HepG2 (cell line): ENCODE measurements at regions not wholly inside any gene's neighbourhood (a gene's known extent, or its start where the extent isn't known, plus 50 kb on each side); places are given as distances from the start of the nearest gene placed in this dataset.

Experiments
- ATAC-seq: fragments of 200-7000 bp; cut with Tn5 transposase; 3 replicates; pipeline ENCODE4 v1.9.1; 2020; ENCODE audit warnings: mild to moderate bottlenecking, moderate library complexity
- BruUV-seq: library from RNA; stranded (reverse); fragments of 400-500 nt; replicated peaks from 2 replicates; lab custom pipeline; 2021; lab: Mats Ljungman, UMichigan
- CTCF ChIA-PET: fragments of 300-600 bp; formaldehyde crosslinking; extraction: SDS; loops from one replicate; lab custom pipeline; 2021; ENCODE audit warnings: low total read pairs, inconsistent platforms, low intra/inter-chr PET ratio; lab: Yijun Ruan, JAX
- POLR2A ChIA-PET: fragments of 350-600 bp; sonication (Branson Sonifier 250); formaldehyde crosslinking; loops from one replicate; lab custom pipeline; 2020; ENCODE audit warnings: antibody characterized with exemption, inconsistent platforms; lab: Yijun Ruan, JAX
- DNase-seq: peaks from one replicate; pipeline ENCODE4 v3.0.0-alpha.2; 2015; ENCODE audit warnings: low spot score
- FAIRE-seq: peaks from 3 replicates; lab custom pipeline; 2011; peaks lifted over from hg19 to GRCh38; lab: Jason Lieb, UNC
- H2AFZ ChIP-seq: one replicate; pipeline ENCODE4 v1.6.1; 2011; ENCODE audit warnings: low read length, inconsistent platforms
- H3K27ac ChIP-seq: fragments of 300-600 bp; 3 replicates; pipeline ENCODE4 v1.8.0; 2011; ENCODE audit warnings: mixed run types, mild to moderate bottlenecking, mixed read lengths, low read length, inconsistent platforms; ENCODE audit not compliant: insufficient read depth; ENCODE audit errors: extremely low read length
- H3K27me3 ChIP-seq, 2 experiments: fragments of 200-600 bp in 1 of 2; 2 replicates in 1 of 2; 3 replicates in 1 of 2; pipeline versions ENCODE4 v1.6.0 to v1.8.0; 2011; ENCODE audit warnings: low read length in 2 of 2, mild to moderate bottlenecking in 2 of 2, moderate library complexity in 2 of 2, inconsistent platforms in 1 of 2; ENCODE audit not compliant: insufficient read depth in 2 of 2, control insufficient read depth in 1 of 2
- H3K36me3 ChIP-seq, 2 experiments: fragments of 200-600 bp in 1 of 2; replicated peaks in 1 of 2; 2 replicates in 1 of 2; 3 replicates in 1 of 2; pipeline versions ENCODE4 v1.5.1 to v1.8.0; 2011; ENCODE audit warnings: low read length in 2 of 2, inconsistent platforms in 1 of 2; ENCODE audit not compliant: insufficient read depth in 2 of 2, control insufficient read depth in 1 of 2
- H3K4me1 ChIP-seq: 2 replicates; pipeline ENCODE4 v1.5.1; 2012; ENCODE audit warnings: low read length, inconsistent platforms; ENCODE audit not compliant: insufficient read depth
- H3K4me2 ChIP-seq: 2 replicates; pipeline ENCODE4 v1.6.0; 2011; ENCODE audit warnings: low read depth, low read length, inconsistent platforms
- H3K4me3 ChIP-seq, 3 experiments: fragments of 200-600 bp in 1 of 3; sonication (generic), shearing (Covaris generic) in 1 of 3; replicated peaks in 1 of 3; 2 replicates each; pipeline ENCODE4 v1.5.1; 2011 to 2016; ENCODE audit warnings: low read length in 3 of 3, inconsistent platforms in 2 of 3, low read depth in 2 of 3, mild to moderate bottlenecking in 2 of 3, control low read depth in 1 of 3, mixed read lengths in 1 of 3; ENCODE audit not compliant: insufficient read depth in 1 of 3
- H3K79me2 ChIP-seq: one replicate; pipeline ENCODE4 v1.6.1; 2011; ENCODE audit warnings: low read length, inconsistent platforms; ENCODE audit not compliant: insufficient read depth
- H3K9ac ChIP-seq: 2 replicates; pipeline ENCODE4 v1.6.0; 2011; ENCODE audit warnings: mild to moderate bottlenecking, low read depth, low read length, inconsistent platforms; ENCODE audit not compliant: insufficient read depth
- H3K9me3 ChIP-seq: 2 replicates; pipeline ENCODE4 v1.5.1; 2012; ENCODE audit warnings: mild to moderate bottlenecking, low read length
- H4K20me1 ChIP-seq: 2 replicates; pipeline ENCODE4 v1.6.0; 2011; ENCODE audit warnings: inconsistent platforms, mild to moderate bottlenecking, low read length, moderate library complexity; ENCODE audit not compliant: insufficient read depth
- FOXK2 ChIP-seq: fragments of 450-650 bp; IDR thresholded peaks from 2 replicates; pipeline ENCODE4 v1.6.1; 2016
- MBD4 ChIP-seq: IDR thresholded peaks from 2 replicates; pipeline ENCODE4 v1.6.1; 2012; ENCODE audit warnings: low read length, inconsistent platforms, borderline replicate concordance
- POLR2AphosphoS5 ChIP-seq: IDR thresholded peaks from 2 replicates; pipeline ENCODE4 v1.6.1; 2012; ENCODE audit warnings: low read depth, low read length
- SMARCC2 ChIP-seq: fragments of 450-650 bp; IDR thresholded peaks from 2 replicates; pipeline ENCODE4 v1.6.1; 2017; ENCODE audit warnings: antibody characterized with exemption, mild to moderate bottlenecking
- SRSF4 ChIP-seq: fragments of 200-400 bp; formaldehyde crosslinking; IDR thresholded peaks from one replicate; pipeline ENCODE4 v1.6.1; 2018; ENCODE audit warnings: mild to moderate bottlenecking, low read depth, low read length, moderate library complexity; ENCODE audit not compliant: poor library complexity, severe bottlenecking
- TERF1 ChIP-seq: sonication (generic); formaldehyde crosslinking; IDR thresholded peaks from 2 replicates; pipeline ENCODE4 v1.8.0; 2022; ENCODE audit warnings: mild to moderate bottlenecking, missing genetic modification reagents, moderate library complexity
- TGIF2 ChIP-seq: IDR thresholded peaks from 2 replicates; pipeline ENCODE4 v1.6.1; 2016; ENCODE audit warnings: control low read depth, missing compliant biosample characterization
- THAP8 ChIP-seq: sonication (generic); formaldehyde crosslinking; IDR thresholded peaks from 2 replicates; pipeline ENCODE4 v1.5.1; 2020; ENCODE audit warnings: missing genetic modification reagents, mild to moderate bottlenecking, borderline replicate concordance
- ZBTB7B ChIP-seq: sonication (generic); formaldehyde crosslinking; IDR thresholded peaks from 2 replicates; pipeline ENCODE4 v1.4.0; 2020; ENCODE audit warnings: missing genetic modification reagents
- ZNF230 ChIP-seq: sonication (generic); formaldehyde crosslinking; IDR thresholded peaks from 2 replicates; pipeline ENCODE4 v1.4.0; 2020; ENCODE audit warnings: mild to moderate bottlenecking, missing genetic modification reagents
- ZNF326 ChIP-seq: sonication (generic); formaldehyde crosslinking; IDR thresholded peaks from 2 replicates; pipeline ENCODE4 v1.4.0; 2020; ENCODE audit warnings: missing genetic modification reagents, borderline replicate concordance
- WGBS: methylation state at CpG from one replicate; pipeline ENCODE4 v1.1.6; 2017; ENCODE audit warnings: low lambda C conversion rate; 5-methylcytosine and 5-hydroxymethylcytosine counted together
- in situ Hi-C: cut with HindIII; loops from 2 replicates; pipeline ENCODE4 v1.10.0; 2017; ENCODE audit warnings: low pct_unique_long_range_greater_than_20kb; ENCODE audit not compliant: extremely low pct_ligation_motif_present
- intact Hi-C: fragments of 100-400 bp; cut with micrococcal nuclease; formaldehyde crosslinking; loops from one replicate; pipeline ENCODE4 v1.10.0; 2022; ENCODE audit not compliant: unreplicated experiment
- TF ChIP-seq, protein P1 (sequence below): sonication (generic); formaldehyde crosslinking; IDR thresholded peaks from 2 replicates; pipeline ENCODE4 v1.8.0; 2022; ENCODE audit warnings: missing genetic modification reagents, mild to moderate bottlenecking, inconsistent platforms, borderline replicate concordance
- TF ChIP-seq, protein P2 (sequence below): sonication (generic); formaldehyde crosslinking; IDR thresholded peaks from 2 replicates; pipeline ENCODE4 v1.5.0; 2020; ENCODE audit warnings: missing genetic modification reagents
- TF ChIP-seq, protein P3 (sequence below): IDR thresholded peaks from 2 replicates; pipeline ENCODE4 v1.6.1; 2016; ENCODE audit warnings: low read depth, missing genetic modification reagents, missing compliant biosample characterization

DNA sequence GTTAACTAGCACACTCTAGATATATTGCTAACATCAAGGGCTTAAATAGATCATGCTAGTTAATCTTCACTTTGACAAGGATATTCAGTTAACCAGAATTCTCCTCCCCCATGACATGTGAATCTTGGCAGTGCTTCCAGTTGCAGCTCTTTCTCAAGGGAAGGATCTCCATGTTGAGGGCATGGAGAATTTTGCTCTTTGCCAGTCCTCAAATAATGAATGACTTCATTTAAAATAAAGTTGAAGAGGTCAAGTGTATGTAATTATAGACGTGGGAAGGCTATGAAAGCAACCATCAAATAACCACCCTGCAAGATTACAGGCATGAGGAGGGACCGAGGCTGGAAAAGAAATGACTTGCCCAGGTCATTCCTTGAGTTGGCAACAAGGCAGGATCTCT, 87.3 kb upstream of the CPEB2 start:
- no peaks in the 10 kb centered on the region for H3K27me3 ChIP-seq
- 11% methylated on average over 2 of the region's 2 CpGs for WGBS
- H3K4me3 ChIP-seq = no peak overlapping the region
- no peaks in the 10 kb centered on the region for H3K9me3 ChIP-seq
- ChIA-PET CTCF (no interaction called here), POLR2A (no interaction called here)
- ATAC-seq = no peak
- H4K20me1 ChIP-seq = no peaks in the 10 kb centered on the region
- no peak overlapping the region for H3K4me2 ChIP-seq
- no peaks in the 10 kb centered on the region for H3K4me1 ChIP-seq
- no peaks in the 10 kb centered on the region for H3K79me2 ChIP-seq
- in situ Hi-C loops (no loop called here), intact Hi-C loops (no loop called here)
- FAIRE-seq = no peak
- no peak overlapping the region for H3K27ac ChIP-seq
- BruUV-seq = no TSS peak
- H2AFZ ChIP-seq = no peak overlapping the region
- H3K36me3 ChIP-seq = no peaks in the 10 kb centered on the region
- H3K9ac ChIP-seq = no peak overlapping the region
- no peak for DNase-seq
- TF ChIP-seq ZBTB7B (CRISPR knock-in tag) (no peak), THAP8 (CRISPR knock-in tag) (no peak), MBD4 (no peak), SMARCC2 (no peak), ZNF230 (CRISPR knock-in tag) (no peak), POLR2AphosphoS5 (no peak), TERF1 (CRISPR knock-in tag) (no peak), TGIF2 (CRISPR knock-in tag) (no peak), ZNF326 (CRISPR knock-in tag) (no peak), FOXK2 (no peak), SRSF4 (no peak)
- TF ChIP-seq, protein P1, sequence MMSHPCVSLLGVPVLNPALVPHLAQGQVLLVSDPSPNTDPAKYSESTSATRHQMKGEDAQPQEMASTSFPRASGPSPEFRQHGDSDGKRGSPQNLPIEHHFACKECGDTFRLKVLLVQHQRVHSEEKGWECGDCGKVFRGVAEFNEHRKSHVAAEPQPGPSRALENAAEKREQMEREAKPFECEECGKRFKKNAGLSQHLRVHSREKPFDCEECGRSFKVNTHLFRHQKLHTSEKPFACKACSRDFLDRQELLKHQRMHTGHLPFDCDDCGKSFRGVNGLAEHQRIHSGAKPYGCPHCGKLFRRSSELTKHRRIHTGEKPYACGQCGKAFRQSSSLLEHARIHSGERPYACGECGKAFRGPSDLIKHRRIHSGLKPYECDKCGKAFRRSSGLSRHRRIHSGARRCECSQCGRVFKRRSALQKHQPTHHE (CRISPR knock-in tag) = no peak
- TF ChIP-seq, protein P2, sequence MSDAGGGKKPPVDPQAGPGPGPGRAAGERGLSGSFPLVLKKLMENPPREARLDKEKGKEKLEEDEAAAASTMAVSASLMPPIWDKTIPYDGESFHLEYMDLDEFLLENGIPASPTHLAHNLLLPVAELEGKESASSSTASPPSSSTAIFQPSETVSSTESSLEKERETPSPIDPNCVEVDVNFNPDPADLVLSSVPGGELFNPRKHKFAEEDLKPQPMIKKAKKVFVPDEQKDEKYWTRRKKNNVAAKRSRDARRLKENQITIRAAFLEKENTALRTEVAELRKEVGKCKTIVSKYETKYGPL (CRISPR knock-in tag) = no peak
- TF ChIP-seq, protein P3, sequence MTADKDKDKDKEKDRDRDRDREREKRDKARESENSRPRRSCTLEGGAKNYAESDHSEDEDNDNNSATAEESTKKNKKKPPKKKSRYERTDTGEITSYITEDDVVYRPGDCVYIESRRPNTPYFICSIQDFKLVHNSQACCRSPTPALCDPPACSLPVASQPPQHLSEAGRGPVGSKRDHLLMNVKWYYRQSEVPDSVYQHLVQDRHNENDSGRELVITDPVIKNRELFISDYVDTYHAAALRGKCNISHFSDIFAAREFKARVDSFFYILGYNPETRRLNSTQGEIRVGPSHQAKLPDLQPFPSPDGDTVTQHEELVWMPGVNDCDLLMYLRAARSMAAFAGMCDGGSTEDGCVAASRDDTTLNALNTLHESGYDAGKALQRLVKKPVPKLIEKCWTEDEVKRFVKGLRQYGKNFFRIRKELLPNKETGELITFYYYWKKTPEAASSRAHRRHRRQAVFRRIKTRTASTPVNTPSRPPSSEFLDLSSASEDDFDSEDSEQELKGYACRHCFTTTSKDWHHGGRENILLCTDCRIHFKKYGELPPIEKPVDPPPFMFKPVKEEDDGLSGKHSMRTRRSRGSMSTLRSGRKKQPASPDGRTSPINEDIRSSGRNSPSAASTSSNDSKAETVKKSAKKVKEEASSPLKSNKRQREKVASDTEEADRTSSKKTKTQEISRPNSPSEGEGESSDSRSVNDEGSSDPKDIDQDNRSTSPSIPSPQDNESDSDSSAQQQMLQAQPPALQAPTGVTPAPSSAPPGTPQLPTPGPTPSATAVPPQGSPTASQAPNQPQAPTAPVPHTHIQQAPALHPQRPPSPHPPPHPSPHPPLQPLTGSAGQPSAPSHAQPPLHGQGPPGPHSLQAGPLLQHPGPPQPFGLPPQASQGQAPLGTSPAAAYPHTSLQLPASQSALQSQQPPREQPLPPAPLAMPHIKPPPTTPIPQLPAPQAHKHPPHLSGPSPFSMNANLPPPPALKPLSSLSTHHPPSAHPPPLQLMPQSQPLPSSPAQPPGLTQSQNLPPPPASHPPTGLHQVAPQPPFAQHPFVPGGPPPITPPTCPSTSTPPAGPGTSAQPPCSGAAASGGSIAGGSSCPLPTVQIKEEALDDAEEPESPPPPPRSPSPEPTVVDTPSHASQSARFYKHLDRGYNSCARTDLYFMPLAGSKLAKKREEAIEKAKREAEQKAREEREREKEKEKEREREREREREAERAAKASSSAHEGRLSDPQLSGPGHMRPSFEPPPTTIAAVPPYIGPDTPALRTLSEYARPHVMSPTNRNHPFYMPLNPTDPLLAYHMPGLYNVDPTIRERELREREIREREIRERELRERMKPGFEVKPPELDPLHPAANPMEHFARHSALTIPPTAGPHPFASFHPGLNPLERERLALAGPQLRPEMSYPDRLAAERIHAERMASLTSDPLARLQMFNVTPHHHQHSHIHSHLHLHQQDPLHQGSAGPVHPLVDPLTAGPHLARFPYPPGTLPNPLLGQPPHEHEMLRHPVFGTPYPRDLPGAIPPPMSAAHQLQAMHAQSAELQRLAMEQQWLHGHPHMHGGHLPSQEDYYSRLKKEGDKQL (CRISPR knock-in tag) = no peak
